GM12878 (cell line): ENCODE measurements at regions not wholly inside any gene's neighbourhood (a gene's known extent, or its start where the extent isn't known, plus 50 kb on each side); places are given as distances from the start of the nearest gene placed in this dataset.

Source experiments
- ATAC-seq: fragments of 200-7000 bp; cut with Tn5 transposase; 3 replicates; pipeline ENCODE4 v1.9.1; 2020; ENCODE audit warnings: mild to moderate bottlenecking, moderate library complexity
- BruUV-seq: library from RNA; stranded (reverse); fragments of 400-500 nt; replicated peaks from 2 replicates; lab custom pipeline; 2021; lab: Mats Ljungman, UMichigan
- CTCF ChIA-PET: fragments of 300-600 bp; sonication (Branson Sonifier 250); formaldehyde crosslinking; extraction: SDS; loops from one replicate; lab custom pipeline; 2021; ENCODE audit warnings: inconsistent platforms; lab: Yijun Ruan, JAX
- POLR2A ChIA-PET: fragments of 350-600 bp; formaldehyde crosslinking; extraction: SDS; loops from one replicate; lab custom pipeline; 2021; ENCODE audit warnings: inconsistent platforms; lab: Charles Lee
- RAD21 ChIA-PET: fragments of 300-600 bp; sonication (Branson Sonifier 250); formaldehyde crosslinking; loops from one replicate; lab custom pipeline; 2023; ENCODE audit warnings: antibody characterized with exemption; ENCODE audit not compliant: unreplicated experiment; lab: Charles Lee
- SMC1A ChIA-PET: fragments of 300-600 bp; sonication (Branson Sonifier 250); formaldehyde crosslinking; loops from one replicate; lab custom pipeline; 2023; ENCODE audit not compliant: unreplicated experiment, uncharacterized antibody; lab: Charles Lee
- DNase-seq: peaks from one replicate; pipeline ENCODE4 v3.0.0-alpha.2; 2011; ENCODE audit warnings: low read depth, low spot score
- FAIRE-seq: peaks from 3 replicates; lab custom pipeline; 2011; peaks lifted over from hg19 to GRCh38; lab: Jason Lieb, UNC
- H2AFZ ChIP-seq: 2 replicates; pipeline ENCODE4 v1.6.0; 2011; ENCODE audit warnings: low read depth, low read length, control low read depth; ENCODE audit not compliant: control insufficient read depth
- H3K27ac ChIP-seq: 2 replicates; pipeline ENCODE4 v1.5.1; 2011; ENCODE audit warnings: control low read depth; ENCODE audit not compliant: control insufficient read depth, insufficient read depth
- H3K27me3 ChIP-seq, 2 experiments: replicated peaks in 1 of 2; 2 replicates each; pipeline versions ENCODE4 v1.6.0 to v1.6.1; 2011; ENCODE audit warnings: low read length in 1 of 2; ENCODE audit not compliant: control insufficient read depth in 2 of 2, insufficient read depth in 2 of 2
- H3K36me3 ChIP-seq, 2 experiments: 2 replicates each; pipeline ENCODE4 v1.5.1; 2011; ENCODE audit warnings: low read length in 1 of 2; ENCODE audit not compliant: control insufficient read depth in 2 of 2, insufficient read depth in 2 of 2
- H3K4me1 ChIP-seq: 2 replicates; pipeline ENCODE4 v1.6.1; 2011; ENCODE audit warnings: mild to moderate bottlenecking, low read length, moderate library complexity, mixed read lengths; ENCODE audit not compliant: control insufficient read depth, insufficient read depth
- H3K4me2 ChIP-seq: 2 replicates; pipeline ENCODE4 v1.6.0; 2011; ENCODE audit warnings: control low read depth; ENCODE audit not compliant: control insufficient read depth, insufficient read depth
- H3K4me3 ChIP-seq: fragments of 200-600 bp; sonication (generic); 2 replicates; pipeline ENCODE4 v1.5.1; 2016
- H3K79me2 ChIP-seq: 2 replicates; pipeline ENCODE4 v1.6.0; 2011; ENCODE audit warnings: low read length; ENCODE audit not compliant: control insufficient read depth, insufficient read depth
- H3K9ac ChIP-seq: 2 replicates; pipeline ENCODE4 v1.8.0; 2011; ENCODE audit warnings: low read length, control low read depth, mixed read lengths; ENCODE audit not compliant: control insufficient read depth, insufficient read depth
- H3K9me3 ChIP-seq: replicated peaks from 3 replicates; pipeline ENCODE4 v1.5.1; 2011; ENCODE audit warnings: mild to moderate bottlenecking, low read length; ENCODE audit not compliant: control insufficient read depth, insufficient read depth
- H4K20me1 ChIP-seq: 2 replicates; pipeline ENCODE4 v1.6.0; 2011; ENCODE audit not compliant: control insufficient read depth, insufficient read depth
- BCL11A ChIP-seq: IDR thresholded peaks from 2 replicates; pipeline ENCODE4 v1.6.1; 2011; ENCODE audit warnings: low read depth, low read length
- CHD2 ChIP-seq: IDR thresholded peaks from 2 replicates; pipeline ENCODE4 v1.6.1; 2011; ENCODE audit warnings: low read depth, low read length, improper control_type of control experiment, borderline replicate concordance
- HDAC2 ChIP-seq: fragments of 200-600 bp; sonication (generic); IDR thresholded peaks from 2 replicates; pipeline ENCODE4 v1.6.1; 2017
- IRF4 ChIP-seq: IDR thresholded peaks from 2 replicates; pipeline ENCODE4 v1.6.1; 2011; ENCODE audit warnings: low read depth, low read length
- KLF5 ChIP-seq: fragments of 450-650 bp; IDR thresholded peaks from 2 replicates; pipeline ENCODE4 v1.6.1; 2014; ENCODE audit warnings: mild to moderate bottlenecking; ENCODE audit not compliant: partially characterized antibody
- NR2F1 ChIP-seq: fragments of 450-650 bp; conservative IDR thresholded peaks from 2 replicates; pipeline ENCODE4 v1.6.1; 2017; ENCODE audit warnings: mild to moderate bottlenecking
- POLR2AphosphoS2 ChIP-seq: IDR thresholded peaks from 2 replicates; pipeline ENCODE4 v1.6.1; 2011; ENCODE audit warnings: low read depth, mild to moderate bottlenecking, low read length, improper control_type of control experiment, moderate library complexity
- RUNX3 ChIP-seq: IDR thresholded peaks from 2 replicates; pipeline ENCODE4 v1.6.1; 2012; ENCODE audit warnings: low read length, inconsistent platforms
- WGBS: methylation state at CpG from one replicate; pipeline ENCODE4 v1.1.6; 2016; ENCODE audit warnings: low lambda C conversion rate; ENCODE audit not compliant: insufficient replicate concordance, insufficient coverage; ENCODE audit errors: missing lambda C conversion rate; 5-methylcytosine and 5-hydroxymethylcytosine counted together
- in situ Hi-C: fragments of 300-500 bp; cut with MboI; formaldehyde crosslinking; loops from 9 replicates; pipeline ENCODE4 v1.14.3; 2018; ENCODE audit warnings: mixed read lengths
- intact Hi-C: fragments of 100-400 bp; cut with micrococcal nuclease; formaldehyde crosslinking; loops from one replicate; pipeline ENCODE4 v1.14.2; 2022; ENCODE audit not compliant: unreplicated experiment
- TF ChIP-seq, protein P1 (sequence below): IDR thresholded peaks from 2 replicates; pipeline ENCODE4 v1.6.1; 2012; ENCODE audit warnings: low read depth, low read length, improper control_type of control experiment
- TF ChIP-seq, protein P2 (sequence below): IDR thresholded peaks from 2 replicates; pipeline ENCODE4 v1.6.1; 2012; ENCODE audit warnings: low read depth, low read length, improper control_type of control experiment
- TF ChIP-seq, protein P3 (sequence below): fragments of 450-650 bp; IDR thresholded peaks from 2 replicates; pipeline ENCODE4 v1.6.1; 2014; ENCODE audit warnings: mild to moderate bottlenecking
- TF ChIP-seq, protein P4 (sequence below): fragments of 450-650 bp; IDR thresholded peaks from 2 replicates; pipeline ENCODE4 v1.6.1; 2016; ENCODE audit warnings: mild to moderate bottlenecking, moderate library complexity, borderline replicate concordance

- no peaks in the 10 kb centered on the region for H3K36me3 ChIP-seq
- H4K20me1 ChIP-seq, result no peaks in the 10 kb centered on the region
- H3K4me3 ChIP-seq, result no peak overlapping the region
- no peak for FAIRE-seq
- no peak overlapping the region for H2AFZ ChIP-seq
- in situ Hi-C loops, result no loop called here
- no peaks in the 10 kb centered on the region for H3K79me2 ChIP-seq
- H3K9ac ChIP-seq, result no peak overlapping the region
- 3% methylated on average over 2 of the region's 2 CpGs for WGBS
- H3K4me2 ChIP-seq, result no peak overlapping the region
- BruUV-seq, result no TSS peak
- no peaks in the 10 kb centered on the region for H3K27me3 ChIP-seq
- ChIA-PET POLR2A (no interaction called here), RAD21 (no interaction called here), CTCF (no interaction called here), SMC1A (no interaction called here)
- no peak for DNase-seq
- H3K4me1 ChIP-seq, result no peaks in the 10 kb centered on the region
- H3K9me3 ChIP-seq, result no peaks in the 10 kb centered on the region
- intact Hi-C loops, result no loop called here
- H3K27ac ChIP-seq, result no peak overlapping the region
- no peak for ATAC-seq
- TF ChIP-seq, protein P1, sequence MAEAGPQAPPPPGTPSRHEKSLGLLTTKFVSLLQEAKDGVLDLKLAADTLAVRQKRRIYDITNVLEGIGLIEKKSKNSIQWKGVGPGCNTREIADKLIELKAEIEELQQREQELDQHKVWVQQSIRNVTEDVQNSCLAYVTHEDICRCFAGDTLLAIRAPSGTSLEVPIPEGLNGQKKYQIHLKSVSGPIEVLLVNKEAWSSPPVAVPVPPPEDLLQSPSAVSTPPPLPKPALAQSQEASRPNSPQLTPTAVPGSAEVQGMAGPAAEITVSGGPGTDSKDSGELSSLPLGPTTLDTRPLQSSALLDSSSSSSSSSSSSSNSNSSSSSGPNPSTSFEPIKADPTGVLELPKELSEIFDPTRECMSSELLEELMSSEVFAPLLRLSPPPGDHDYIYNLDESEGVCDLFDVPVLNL, result no peak
- TF ChIP-seq IRF4, result no peak
- TF ChIP-seq RUNX3, result no peak
- TF ChIP-seq, all 136 proteins: peak for 0
Measured at GRCh38 chr13:73665261-73665660, 468.9 kb downstream of the KLF12 start.

DNA sequence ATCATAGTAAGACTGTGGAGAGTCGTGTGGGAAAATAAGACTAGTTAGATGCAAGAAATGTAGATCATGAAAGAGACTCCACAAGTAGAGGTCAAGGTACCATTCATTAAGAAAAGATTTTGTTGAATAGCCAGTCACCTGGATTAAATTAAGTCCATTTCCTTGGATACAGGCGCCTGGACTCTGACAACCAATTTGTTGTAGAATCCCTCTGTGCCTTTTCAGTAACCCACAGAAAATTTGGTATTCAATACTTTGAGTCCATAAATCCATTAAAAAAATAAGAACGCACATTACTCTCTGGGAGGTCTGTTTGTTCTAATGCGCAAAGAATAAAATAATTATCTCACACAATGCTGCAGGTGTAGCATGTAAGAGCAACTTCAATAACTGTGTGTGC, 469.4 kb downstream of the KLF12 start:
- SMC1A ChIA-PET, result no interaction called here
- intact Hi-C loops, result no loop called here
- Histone ChIP-seq H3K79me2 (no peaks in the 10 kb centered on the region), H3K27me3 (no peaks in the 10 kb centered on the region), H3K9me3 (no peaks in the 10 kb centered on the region), H3K36me3 (no peaks in the 10 kb centered on the region), H2AFZ (no peak overlapping the region), H3K27ac (no peak overlapping the region), H4K20me1 (no peaks in the 10 kb centered on the region), H3K4me1 (no peaks in the 10 kb centered on the region), H3K9ac (no peak overlapping the region), H3K4me3 (no peak overlapping the region), H3K4me2 (no peak overlapping the region)
- CTCF ChIA-PET, result no interaction called here
- in situ Hi-C loops, result no loop called here
- no peak for ATAC-seq
- DNase-seq, result no peak
- FAIRE-seq, result no peak
- RAD21 ChIA-PET, result no interaction called here
- BruUV-seq, result no TSS peak
- POLR2A ChIA-PET, result no interaction called here
- WGBS, result 68% methylated on average over 4 of the region's 4 CpGs
- no peak for TF ChIP-seq BCL11A
- TF ChIP-seq, protein P2, sequence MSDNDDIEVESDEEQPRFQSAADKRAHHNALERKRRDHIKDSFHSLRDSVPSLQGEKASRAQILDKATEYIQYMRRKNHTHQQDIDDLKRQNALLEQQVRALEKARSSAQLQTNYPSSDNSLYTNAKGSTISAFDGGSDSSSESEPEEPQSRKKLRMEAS, result no peak
- no peak for TF ChIP-seq KLF5
- no peak for TF ChIP-seq NR2F1
- TF ChIP-seq, protein P3, sequence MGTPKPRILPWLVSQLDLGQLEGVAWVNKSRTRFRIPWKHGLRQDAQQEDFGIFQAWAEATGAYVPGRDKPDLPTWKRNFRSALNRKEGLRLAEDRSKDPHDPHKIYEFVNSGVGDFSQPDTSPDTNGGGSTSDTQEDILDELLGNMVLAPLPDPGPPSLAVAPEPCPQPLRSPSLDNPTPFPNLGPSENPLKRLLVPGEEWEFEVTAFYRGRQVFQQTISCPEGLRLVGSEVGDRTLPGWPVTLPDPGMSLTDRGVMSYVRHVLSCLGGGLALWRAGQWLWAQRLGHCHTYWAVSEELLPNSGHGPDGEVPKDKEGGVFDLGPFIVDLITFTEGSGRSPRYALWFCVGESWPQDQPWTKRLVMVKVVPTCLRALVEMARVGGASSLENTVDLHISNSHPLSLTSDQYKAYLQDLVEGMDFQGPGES, result no peak
- TF ChIP-seq, protein P4, sequence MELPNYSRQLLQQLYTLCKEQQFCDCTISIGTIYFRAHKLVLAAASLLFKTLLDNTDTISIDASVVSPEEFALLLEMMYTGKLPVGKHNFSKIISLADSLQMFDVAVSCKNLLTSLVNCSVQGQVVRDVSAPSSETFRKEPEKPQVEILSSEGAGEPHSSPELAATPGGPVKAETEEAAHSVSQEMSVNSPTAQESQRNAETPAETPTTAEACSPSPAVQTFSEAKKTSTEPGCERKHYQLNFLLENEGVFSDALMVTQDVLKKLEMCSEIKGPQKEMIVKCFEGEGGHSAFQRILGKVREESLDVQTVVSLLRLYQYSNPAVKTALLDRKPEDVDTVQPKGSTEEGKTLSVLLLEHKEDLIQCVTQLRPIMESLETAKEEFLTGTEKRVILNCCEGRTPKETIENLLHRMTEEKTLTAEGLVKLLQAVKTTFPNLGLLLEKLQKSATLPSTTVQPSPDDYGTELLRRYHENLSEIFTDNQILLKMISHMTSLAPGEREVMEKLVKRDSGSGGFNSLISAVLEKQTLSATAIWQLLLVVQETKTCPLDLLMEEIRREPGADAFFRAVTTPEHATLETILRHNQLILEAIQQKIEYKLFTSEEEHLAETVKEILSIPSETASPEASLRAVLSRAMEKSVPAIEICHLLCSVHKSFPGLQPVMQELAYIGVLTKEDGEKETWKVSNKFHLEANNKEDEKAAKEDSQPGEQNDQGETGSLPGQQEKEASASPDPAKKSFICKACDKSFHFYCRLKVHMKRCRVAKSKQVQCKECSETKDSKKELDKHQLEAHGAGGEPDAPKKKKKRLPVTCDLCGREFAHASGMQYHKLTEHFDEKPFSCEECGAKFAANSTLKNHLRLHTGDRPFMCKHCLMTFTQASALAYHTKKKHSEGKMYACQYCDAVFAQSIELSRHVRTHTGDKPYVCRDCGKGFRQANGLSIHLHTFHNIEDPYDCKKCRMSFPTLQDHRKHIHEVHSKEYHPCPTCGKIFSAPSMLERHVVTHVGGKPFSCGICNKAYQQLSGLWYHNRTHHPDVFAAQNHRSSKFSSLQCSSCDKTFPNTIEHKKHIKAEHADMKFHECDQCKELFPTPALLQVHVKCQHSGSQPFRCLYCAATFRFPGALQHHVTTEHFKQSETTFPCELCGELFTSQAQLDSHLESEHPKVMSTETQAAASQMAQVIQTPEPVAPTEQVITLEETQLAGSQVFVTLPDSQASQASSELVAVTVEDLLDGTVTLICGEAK, result no peak
- no peak for TF ChIP-seq CHD2
- TF ChIP-seq POLR2AphosphoS2, result no peak
- no peak for TF ChIP-seq HDAC2
